Activated naive CD4-positive, alpha-beta T cell treated with anti-CD3 and anti-CD28 coated beads for 36 hours (primary cell): ENCODE measurements at regions not wholly inside any gene's neighbourhood (a gene's known extent, or its start where the extent isn't known, plus 50 kb on each side); places are given as distances from the start of the nearest gene placed in this dataset.

Experiments used
- CTCF ChIA-PET: fragments of 350-600 bp; sonication (Branson Sonifier 250); formaldehyde crosslinking; loops from one replicate; lab custom pipeline; 2021; ENCODE audit warnings: antibody characterized with exemption; lab: Charles Lee
- DNase-seq: peaks from one replicate; pipeline ENCODE4 v3.0.0-alpha.2; 2020
- H3K27ac Mint-ChIP-seq: one replicate; pipeline ENCODE4 v1.8.0; 2021; ENCODE audit warnings: mild to moderate bottlenecking, mixed read lengths
- H3K27me3 Mint-ChIP-seq: one replicate; pipeline ENCODE4 v1.8.0; 2021; ENCODE audit warnings: low read depth, mixed read lengths
- H3K36me3 Mint-ChIP-seq: one replicate; pipeline ENCODE4 v1.8.0; 2021; ENCODE audit warnings: low read depth, mixed read lengths
- H3K4me1 Mint-ChIP-seq: one replicate; pipeline ENCODE4 v1.8.0; 2021; ENCODE audit warnings: low read depth, mixed read lengths
- H3K4me3 Mint-ChIP-seq: one replicate; pipeline ENCODE4 v1.8.0; 2021; ENCODE audit warnings: mild to moderate bottlenecking, moderate library complexity, mixed read lengths
- H3K9me3 Mint-ChIP-seq: one replicate; pipeline ENCODE4 v1.8.0; 2021; ENCODE audit warnings: mixed read lengths
- intact Hi-C: fragments of 100-400 bp; cut with micrococcal nuclease; formaldehyde crosslinking; loops from one replicate; pipeline ENCODE4 v1.15.1; 2023

- no peak overlapping the region for H3K4me3 Mint-ChIP-seq
- H3K36me3 Mint-ChIP-seq: no peaks in the 10 kb centered on the region
- DNase-seq: no peak
- no peaks in the 10 kb centered on the region for H3K9me3 Mint-ChIP-seq
- H3K4me1 Mint-ChIP-seq: peaks cover 13% of the 10 kb centered on the region
- CTCF ChIA-PET: interaction anchor here (0.6 to 1.5 kb wide), 5 partner anchors 10 to 1609 kb away, joined by 3 to 9 read pairs (median 4); no protein-coding TSS in a partner anchor
- intact Hi-C loops: loop anchor here (2.0 to 10.0 kb wide), 2 partner anchors 1220 to 1448 kb away; no protein-coding TSS in a partner anchor
- peaks cover 10% of the 10 kb centered on the region for H3K27me3 Mint-ChIP-seq
- no peak overlapping the region for H3K27ac Mint-ChIP-seq
Measured at GRCh38 chrX:20527041-20527440, 260.3 kb upstream of the RPS6KA3 start.

- intact Hi-C loops: loop anchor here (5.0 to 10.0 kb wide), 2 partner anchors 271 to 1451 kb away; no protein-coding TSS in a partner anchor
- CTCF ChIA-PET: no interaction called here
- H3K9me3 Mint-ChIP-seq: no peaks in the 10 kb centered on the region
- no peaks in the 10 kb centered on the region for H3K36me3 Mint-ChIP-seq
- H3K4me3 Mint-ChIP-seq: no peak overlapping the region
- DNase-seq: no peak
- peaks cover 13% of the 10 kb centered on the region for H3K4me1 Mint-ChIP-seq
- peaks cover 7% of the 10 kb centered on the region for H3K27me3 Mint-ChIP-seq
- H3K27ac Mint-ChIP-seq: no peak overlapping the region
Measured at GRCh38 chrX:20523626-20524312, 257.1 kb upstream of the RPS6KA3 start.

GRCh38 chrX:20522420-20522819, 255.7 kb upstream of the RPS6KA3 start:
- no peak overlapping the region for H3K27ac Mint-ChIP-seq
- no peak for DNase-seq
- no peaks in the 10 kb centered on the region for H3K9me3 Mint-ChIP-seq
- peaks cover 9% of the 10 kb centered on the region for H3K27me3 Mint-ChIP-seq
- H3K4me1 Mint-ChIP-seq: peaks cover 11% of the 10 kb centered on the region
- H3K4me3 Mint-ChIP-seq: no peak overlapping the region
- CTCF ChIA-PET: interaction anchor here (0.6 kb wide), 1 partner anchor 110 kb away, joined by 3 read pairs; no protein-coding TSS in a partner anchor
- intact Hi-C loops: loop anchor here (5.0 to 10.0 kb wide), 2 partner anchors 270 to 1452 kb away; no protein-coding TSS in a partner anchor
- no peaks in the 10 kb centered on the region for H3K36me3 Mint-ChIP-seq

GRCh38 chrX:20521222-20521621, 254.5 kb upstream of the RPS6KA3 start:
- H3K36me3 Mint-ChIP-seq: no peaks in the 10 kb centered on the region
- no peak overlapping the region for H3K27ac Mint-ChIP-seq
- CTCF ChIA-PET: interaction anchor here (1.4 kb wide), 1 partner anchor 958 kb away, joined by 3 read pairs; no protein-coding TSS in a partner anchor
- H3K9me3 Mint-ChIP-seq: no peaks in the 10 kb centered on the region
- H3K4me3 Mint-ChIP-seq: no peak overlapping the region
- DNase-seq: no peak
- H3K4me1 Mint-ChIP-seq: peaks cover 12% of the 10 kb centered on the region
- intact Hi-C loops: loop anchor here (5.0 to 10.0 kb wide), 2 partner anchors 269 to 1454 kb away; no protein-coding TSS in a partner anchor
- H3K27me3 Mint-ChIP-seq: peaks cover 13% of the 10 kb centered on the region

- no peaks in the 10 kb centered on the region for H3K9me3 Mint-ChIP-seq
- CTCF ChIA-PET: interaction anchor here (0.6 kb wide), 2 partner anchors 62 to 589 kb away, joined by 3 read pairs; no protein-coding TSS in a partner anchor
- H3K4me3 Mint-ChIP-seq: no peak overlapping the region
- no peak overlapping the region for H3K27ac Mint-ChIP-seq
- peaks cover 24% of the 10 kb centered on the region for H3K4me1 Mint-ChIP-seq
- DNase-seq: no peak
- no peaks in the 10 kb centered on the region for H3K36me3 Mint-ChIP-seq
- H3K27me3 Mint-ChIP-seq: peaks cover 13% of the 10 kb centered on the region
- intact Hi-C loops: loop anchor here (5.0 to 10.0 kb wide), 4 partner anchors 63 to 1455 kb away; partner anchors contain the start of gene RPS6KA3
Measured at GRCh38 chrX:20519826-20520225, 253.1 kb upstream of the RPS6KA3 start.

- Mint-ChIP-seq H3K27ac (no peak overlapping the region), H3K27me3 (peaks cover 14% of the 10 kb centered on the region), H3K4me1 (peaks cover 29% of the 10 kb centered on the region), H3K4me3 (no peak overlapping the region), H3K36me3 (no peaks in the 10 kb centered on the region), H3K9me3 (no peaks in the 10 kb centered on the region)
- no peak for DNase-seq
- intact Hi-C loops: loop anchor here (5.0 kb wide), 2 partner anchors 62 to 252 kb away; partner anchors contain the start of gene RPS6KA3
- CTCF ChIA-PET: interaction anchor here (0.6 kb wide), 2 partner anchors 140 to 589 kb away, joined by 3 read pairs; no protein-coding TSS in a partner anchor
Measured at GRCh38 chrX:20519146-20519545, 252.4 kb upstream of the RPS6KA3 start.

- Mint-ChIP-seq H3K4me3 (no peak overlapping the region), H3K9me3 (no peaks in the 10 kb centered on the region), H3K36me3 (no peaks in the 10 kb centered on the region), H3K4me1 (peaks cover 22% of the 10 kb centered on the region), H3K27me3 (peaks cover 16% of the 10 kb centered on the region), H3K27ac (no peak overlapping the region)
- CTCF ChIA-PET: interaction anchor here (1.6 kb wide), 1 partner anchor 10 kb away, joined by 9 read pairs; no protein-coding TSS in a partner anchor
- intact Hi-C loops: loop anchor here (5.0 kb wide), 2 partner anchors 60 to 250 kb away; partner anchors contain the start of gene RPS6KA3
- no peak for DNase-seq
Measured at GRCh38 chrX:20517565-20517964, 250.9 kb upstream of the RPS6KA3 start.

- no peak overlapping the region for H3K27ac Mint-ChIP-seq
- intact Hi-C loops: loop anchor here (1.0 to 5.0 kb wide), 3 partner anchors 59 to 291 kb away; partner anchors contain the start of gene RPS6KA3
- H3K9me3 Mint-ChIP-seq: no peaks in the 10 kb centered on the region
- H3K36me3 Mint-ChIP-seq: no peaks in the 10 kb centered on the region
- peaks cover 22% of the 10 kb centered on the region for H3K4me1 Mint-ChIP-seq
- H3K27me3 Mint-ChIP-seq: peaks cover 16% of the 10 kb centered on the region
- no peak overlapping the region for H3K4me3 Mint-ChIP-seq
- DNase-seq: peak; percentile 15
- CTCF ChIA-PET: interaction anchor here (0.6 to 1.6 kb wide), 3 partner anchors 12 to 73 kb away, joined by 3 to 9 read pairs (median 3); no protein-coding TSS in a partner anchor
Measured at GRCh38 chrX:20515841-20516461, 249.2 kb upstream of the RPS6KA3 start.

GRCh38 chrX:20514358-20514757, 247.6 kb upstream of the RPS6KA3 start:
- CTCF ChIA-PET: no interaction called here
- no peak overlapping the region for H3K4me3 Mint-ChIP-seq
- H3K4me1 Mint-ChIP-seq: peaks cover 22% of the 10 kb centered on the region
- intact Hi-C loops: no loop called here
- no peak for DNase-seq
- peaks cover 15% of the 10 kb centered on the region for H3K27me3 Mint-ChIP-seq
- no peaks in the 10 kb centered on the region for H3K9me3 Mint-ChIP-seq
- H3K27ac Mint-ChIP-seq: no peak overlapping the region
- no peaks in the 10 kb centered on the region for H3K36me3 Mint-ChIP-seq

GRCh38 chrX:20513185-20513584, 246.5 kb upstream of the RPS6KA3 start:
- Mint-ChIP-seq H3K27me3 (peaks cover 14% of the 10 kb centered on the region), H3K4me3 (no peak overlapping the region), H3K27ac (no peak overlapping the region), H3K4me1 (peaks cover 22% of the 10 kb centered on the region), H3K9me3 (no peaks in the 10 kb centered on the region), H3K36me3 (no peaks in the 10 kb centered on the region)
- CTCF ChIA-PET: no interaction called here
- no peak for DNase-seq
- intact Hi-C loops: no loop called here

GRCh38 chrX:20511792-20512191, 245.1 kb upstream of the RPS6KA3 start:
- Mint-ChIP-seq H3K4me1 (peaks cover 23% of the 10 kb centered on the region), H3K9me3 (no peaks in the 10 kb centered on the region), H3K27ac (no peak overlapping the region), H3K36me3 (no peaks in the 10 kb centered on the region), H3K27me3 (peaks cover 10% of the 10 kb centered on the region), H3K4me3 (no peak overlapping the region)
- CTCF ChIA-PET: no interaction called here
- intact Hi-C loops: no loop called here
- no peak for DNase-seq
